AG10803 (cell line): ENCODE measurements at regions not wholly inside any gene's neighbourhood (a gene's known extent, or its start where the extent isn't known, plus 50 kb on each side); places are given as distances from the start of the nearest gene placed in this dataset.

ENCODE experiments used
- DNase-seq: peaks from one replicate; pipeline ENCODE4 v3.0.0; 2010; ENCODE audit warnings: low read depth
- H3K4me3 ChIP-seq: 2 replicates; pipeline ENCODE4 v1.5.1; 2011; ENCODE audit warnings: mild to moderate bottlenecking, low read length, control low read depth
- TF ChIP-seq, protein P1 (sequence below): conservative IDR thresholded peaks from 2 replicates; pipeline ENCODE4 v1.5.1; 2011; ENCODE audit warnings: mild to moderate bottlenecking, low read length, control low read depth, inconsistent platforms

DNA sequence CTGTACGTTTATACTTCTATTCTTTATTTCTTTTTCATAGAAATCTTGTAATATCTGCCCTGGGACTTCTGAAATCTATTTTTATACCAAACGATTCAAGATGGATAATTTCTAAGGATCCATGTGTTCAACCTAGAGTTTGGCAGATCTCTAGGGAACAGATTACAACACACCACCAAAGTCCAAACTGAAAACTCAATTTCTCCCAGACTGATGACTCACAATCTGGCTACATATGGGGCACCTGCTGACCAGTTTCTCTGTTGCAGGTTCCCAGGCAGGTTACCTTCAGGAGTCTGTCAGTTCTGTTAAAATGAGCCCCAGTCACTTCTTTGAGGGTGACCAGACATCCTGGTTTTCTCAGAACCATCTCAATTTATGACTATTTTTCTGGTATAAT is 439.4 kb downstream of the GPATCH2 start:
- TF ChIP-seq, protein P1, sequence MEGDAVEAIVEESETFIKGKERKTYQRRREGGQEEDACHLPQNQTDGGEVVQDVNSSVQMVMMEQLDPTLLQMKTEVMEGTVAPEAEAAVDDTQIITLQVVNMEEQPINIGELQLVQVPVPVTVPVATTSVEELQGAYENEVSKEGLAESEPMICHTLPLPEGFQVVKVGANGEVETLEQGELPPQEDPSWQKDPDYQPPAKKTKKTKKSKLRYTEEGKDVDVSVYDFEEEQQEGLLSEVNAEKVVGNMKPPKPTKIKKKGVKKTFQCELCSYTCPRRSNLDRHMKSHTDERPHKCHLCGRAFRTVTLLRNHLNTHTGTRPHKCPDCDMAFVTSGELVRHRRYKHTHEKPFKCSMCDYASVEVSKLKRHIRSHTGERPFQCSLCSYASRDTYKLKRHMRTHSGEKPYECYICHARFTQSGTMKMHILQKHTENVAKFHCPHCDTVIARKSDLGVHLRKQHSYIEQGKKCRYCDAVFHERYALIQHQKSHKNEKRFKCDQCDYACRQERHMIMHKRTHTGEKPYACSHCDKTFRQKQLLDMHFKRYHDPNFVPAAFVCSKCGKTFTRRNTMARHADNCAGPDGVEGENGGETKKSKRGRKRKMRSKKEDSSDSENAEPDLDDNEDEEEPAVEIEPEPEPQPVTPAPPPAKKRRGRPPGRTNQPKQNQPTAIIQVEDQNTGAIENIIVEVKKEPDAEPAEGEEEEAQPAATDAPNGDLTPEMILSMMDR, result no peak
- DNase-seq, result no peak
- no peak overlapping the region for H3K4me3 ChIP-seq

DNA sequence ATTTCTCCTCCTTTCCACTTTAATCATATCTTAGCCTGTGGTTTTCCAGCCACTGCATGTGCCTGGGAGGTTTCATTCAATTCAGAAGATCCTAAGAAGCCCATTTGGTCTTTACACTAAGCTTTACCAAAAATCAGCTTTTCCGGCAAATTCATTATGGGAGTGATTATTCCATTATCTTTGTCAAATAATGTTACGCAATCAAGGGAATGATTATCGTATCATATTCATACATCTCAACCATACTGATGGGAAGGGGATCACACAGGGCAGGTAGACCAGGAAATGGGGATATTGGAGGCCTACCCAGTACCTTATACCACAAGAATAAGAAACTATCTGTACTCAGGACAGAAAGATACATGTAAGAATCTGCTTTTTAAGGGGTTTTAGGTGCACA is 440.5 kb downstream of the GPATCH2 start:
- no peak overlapping the region for H3K4me3 ChIP-seq
- TF ChIP-seq, protein P1, result no peak
- DNase-seq, result no peak

DNA sequence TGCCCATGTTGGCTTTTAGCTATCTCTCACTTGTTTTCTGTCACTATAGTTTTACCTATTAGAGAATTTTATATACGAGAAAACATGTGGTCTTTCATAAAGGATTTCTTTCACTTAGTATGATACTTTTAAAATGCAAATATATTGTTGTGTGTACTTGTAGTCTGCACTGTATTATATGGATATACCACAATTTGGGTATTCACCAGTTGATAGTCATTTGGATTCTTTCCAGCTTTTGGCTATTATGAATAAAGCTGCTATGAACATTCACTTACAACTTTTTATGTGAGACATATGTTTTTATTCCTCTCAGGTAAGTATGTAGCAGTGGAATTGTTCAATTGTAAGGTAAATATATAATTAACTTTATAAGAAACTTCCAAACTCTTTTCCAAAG is 441.5 kb downstream of the GPATCH2 start:
- no peak overlapping the region for H3K4me3 ChIP-seq
- TF ChIP-seq, protein P1, result no peak
- no peak for DNase-seq

DNA sequence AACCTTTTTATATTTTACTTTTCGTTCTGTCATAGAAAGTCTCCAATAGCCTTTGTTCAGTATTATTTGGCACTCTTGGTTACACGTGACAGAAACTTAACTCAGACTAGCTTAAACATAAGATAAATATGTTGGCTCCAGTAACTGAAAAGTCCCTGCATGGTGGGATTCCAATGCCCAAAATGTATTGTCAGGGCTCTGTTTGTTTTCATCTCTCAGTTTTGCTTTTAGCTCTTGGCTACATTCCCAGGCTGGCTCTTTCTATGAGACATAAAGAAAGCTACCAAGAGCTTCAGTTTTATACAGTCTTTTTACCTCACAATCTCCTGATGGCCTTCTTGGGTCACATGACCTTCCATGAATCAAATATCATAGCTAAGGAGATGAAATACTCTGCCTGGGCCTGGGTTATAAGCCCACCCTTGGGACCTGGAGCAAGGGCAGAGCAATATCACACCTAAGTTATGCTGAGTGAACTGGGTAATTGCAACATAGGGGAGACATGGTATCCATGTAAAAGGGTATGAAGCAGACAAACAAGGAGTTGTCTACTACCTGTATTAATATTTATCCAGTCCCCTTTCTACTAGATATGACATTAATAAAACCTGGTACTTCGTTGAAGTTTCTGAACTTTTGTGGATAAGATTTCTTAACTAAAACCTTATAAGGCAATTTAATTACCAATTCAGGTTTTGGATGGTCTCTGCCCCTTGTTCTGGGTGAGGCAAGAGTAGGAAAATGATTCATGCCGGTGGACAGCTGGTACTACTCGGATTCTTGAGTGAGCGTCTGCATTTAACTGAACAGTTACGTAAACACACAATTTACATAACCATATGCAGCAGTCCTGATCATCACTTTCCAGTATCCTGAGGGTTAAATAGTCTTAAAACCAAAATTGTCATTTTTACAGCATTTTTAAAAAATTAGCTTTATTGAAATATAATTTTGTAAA is 442.3 kb downstream of the GPATCH2 start:
- DNase-seq, result no peak
- TF ChIP-seq, protein P1, result no peak

DNA sequence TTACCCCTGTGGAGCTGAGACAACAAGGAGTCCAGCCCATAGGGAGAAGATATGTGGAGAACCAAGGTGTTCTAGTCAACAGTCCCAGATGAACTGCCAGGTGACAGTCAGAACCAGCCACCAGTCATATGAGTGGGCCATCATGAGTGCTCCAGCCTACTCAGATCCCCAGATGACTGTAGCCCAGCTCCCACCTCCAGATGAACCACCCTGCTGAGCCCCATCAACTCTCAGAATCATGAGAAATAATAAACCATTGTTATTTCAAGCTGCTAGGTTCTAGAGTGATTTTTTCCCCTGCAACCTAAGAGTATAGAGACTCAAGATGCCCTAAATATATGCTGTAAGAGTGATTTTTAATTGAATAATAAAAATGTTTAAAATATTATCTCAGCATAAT is 444.2 kb downstream of the GPATCH2 start:
- no peak overlapping the region for H3K4me3 ChIP-seq
- TF ChIP-seq, protein P1, result no peak
- DNase-seq, result no peak

More for the DNA sequence above, 442.3 kb downstream of the GPATCH2 start:
- H3K4me3 ChIP-seq, result no peak overlapping the region

DNA sequence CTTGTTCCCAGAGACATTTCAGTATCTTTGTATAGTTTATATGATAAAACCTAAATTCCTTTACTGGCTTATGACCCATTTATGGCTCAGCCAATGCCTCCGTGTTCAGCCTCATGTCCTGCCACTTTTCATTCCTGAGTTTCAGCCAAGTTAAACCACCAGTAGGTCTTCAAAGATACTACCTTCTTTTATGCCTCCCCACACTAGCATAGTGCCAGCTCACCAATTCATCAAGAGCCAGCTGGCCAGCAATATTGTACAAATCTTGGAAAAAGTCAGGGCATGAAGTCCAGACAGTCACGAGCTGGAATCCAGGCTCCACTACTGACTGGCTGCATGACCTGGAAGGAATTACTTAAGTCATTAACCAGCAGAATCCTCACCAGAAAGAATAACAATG is 446.0 kb downstream of the GPATCH2 start:
- TF ChIP-seq, protein P1, result no peak
- H3K4me3 ChIP-seq, result no peak overlapping the region
- no peak for DNase-seq

DNA sequence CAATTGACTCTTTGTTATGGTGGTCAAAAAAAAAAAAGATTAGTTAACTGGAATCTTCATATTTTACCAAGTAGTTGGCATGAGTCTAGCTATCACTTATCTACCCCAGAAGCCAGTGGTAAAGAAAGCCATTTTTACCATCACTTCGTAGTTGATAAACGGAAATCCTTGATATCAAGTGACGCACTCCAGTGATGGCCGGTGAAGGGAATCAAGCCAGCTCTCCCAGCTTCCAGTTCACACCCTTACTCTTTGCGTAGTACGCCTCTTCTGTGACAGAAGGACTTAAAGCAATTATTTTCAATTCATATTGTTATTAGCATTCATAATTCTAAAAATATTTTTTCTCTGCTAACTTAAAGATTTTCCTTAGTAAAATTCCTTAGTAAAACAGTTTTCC is 447.9 kb downstream of the GPATCH2 start:
- DNase-seq, result no peak

More for the DNA sequence above, 447.9 kb downstream of the GPATCH2 start:
- TF ChIP-seq, protein P1, result no peak
- no peak overlapping the region for H3K4me3 ChIP-seq
